Right renal pelvis (tissue), 4 donors: ENCODE measurements at regions not wholly inside any gene's neighbourhood (a gene's known extent, or its start where the extent isn't known, plus 50 kb on each side); places are given as distances from the start of the nearest gene placed in this dataset.

Experiments used
- DNase-seq, 4 donors: peaks; one replicate each; pipeline ENCODE4 v3.0.0-alpha.2; 2013; ENCODE audit warnings: low read depth in 4 of 4, low spot score in 3 of 4, missing footprints in 1 of 4

GRCh38 chr11:95520369-95521132 is 269.0 kb downstream of the FAM76B start:
- DNase-seq: no peak

- DNase-seq: no peak
Observed at GRCh38 chr11:95519912-95520311, 269.7 kb downstream of the FAM76B start.

- no peak for DNase-seq
Observed at GRCh38 chr11:95517453-95517852, 272.1 kb downstream of the FAM76B start.

GRCh38 chr11:95516786-95517185 is 272.8 kb downstream of the FAM76B start:
- no peak for DNase-seq

GRCh38 chr11:95516175-95516574 is 273.4 kb downstream of the FAM76B start:
- DNase-seq: no peak

GRCh38 chr11:95515371-95515770 is 274.2 kb downstream of the FAM76B start:
- DNase-seq: no peak

- no peak for DNase-seq
Observed at GRCh38 chr11:95514416-95515110, 275.0 kb downstream of the FAM76B start.

- DNase-seq: no peak
Observed at GRCh38 chr11:95512682-95513081, 276.9 kb downstream of the FAM76B start.

- no peak for DNase-seq
Observed at GRCh38 chr11:95512177-95512576, 277.4 kb downstream of the FAM76B start.

GRCh38 chr11:95508219-95508890 is 277.4 kb upstream of the SESN3 start:
- DNase-seq: no peak

- DNase-seq: no peak
Observed at GRCh38 chr11:95507794-95508193, 276.8 kb upstream of the SESN3 start.

- no peak for DNase-seq
Observed at GRCh38 chr11:95506777-95507176, 275.8 kb upstream of the SESN3 start.

GRCh38 chr11:95505927-95506426 is 275.0 kb upstream of the SESN3 start:
- no peak for DNase-seq

- DNase-seq: no peak
Observed at GRCh38 chr11:95503047-95503446, 272.0 kb upstream of the SESN3 start.

GRCh38 chr11:95502522-95502921 is 271.5 kb upstream of the SESN3 start:
- no peak for DNase-seq

- DNase-seq: no peak
Observed at GRCh38 chr11:95501761-95502266, 270.8 kb upstream of the SESN3 start.

- DNase-seq: no peak
Observed at GRCh38 chr11:95500466-95500865, 269.5 kb upstream of the SESN3 start.

- DNase-seq: no peak
Observed at GRCh38 chr11:95499516-95500135, 268.6 kb upstream of the SESN3 start.

GRCh38 chr11:95498722-95499425 is 267.9 kb upstream of the SESN3 start:
- no peak for DNase-seq

- no peak for DNase-seq
Observed at GRCh38 chr11:95496901-95497300, 265.9 kb upstream of the SESN3 start.
